Central memory CD8-positive, alpha-beta T cell (primary cell): ENCODE measurements at regions not wholly inside any gene's neighbourhood (a gene's known extent, or its start where the extent isn't known, plus 50 kb on each side); places are given as distances from the start of the nearest gene placed in this dataset.

Source experiments
- ATAC-seq: fragments of 150-1000 bp; cut with Tn5 transposase; replicated peaks from 2 replicates; pipeline ENCODE4 v1.10.0; 2022; ENCODE audit warnings: mild to moderate bottlenecking, moderate FRiP score, moderate number of reproducible peaks; ENCODE audit not compliant: poor library complexity, severe bottlenecking; ENCODE audit errors: extremely low read depth
- DNase-seq, 2 donors: peaks; one replicate each; pipeline ENCODE4 v3.0.0; 2021; ENCODE audit warnings: low spot score in 2 of 2
- H3K27ac Mint-ChIP-seq: one replicate; pipeline ENCODE4 v1.8.0; 2022; ENCODE audit warnings: low read depth, mild to moderate bottlenecking, moderate library complexity, mixed read lengths
- H3K27me3 Mint-ChIP-seq: one replicate; pipeline ENCODE4 v1.8.0; 2022; ENCODE audit warnings: mixed read lengths
- H3K36me3 Mint-ChIP-seq: one replicate; pipeline ENCODE4 v1.8.0; 2022; ENCODE audit warnings: mild to moderate bottlenecking, moderate library complexity, mixed read lengths; ENCODE audit not compliant: insufficient read depth
- H3K4me1 Mint-ChIP-seq: one replicate; pipeline ENCODE4 v1.8.0; 2022; ENCODE audit warnings: mixed read lengths
- H3K4me3 Mint-ChIP-seq: one replicate; pipeline ENCODE4 v1.8.0; 2022; ENCODE audit warnings: mild to moderate bottlenecking, moderate library complexity, mixed read lengths
- H3K9me3 Mint-ChIP-seq: one replicate; pipeline ENCODE4 v1.8.0; 2022; ENCODE audit warnings: mixed read lengths

- H3K4me1 Mint-ChIP-seq = no peaks in the 10 kb centered on the region
- no peaks in the 10 kb centered on the region for H3K36me3 Mint-ChIP-seq
- no peak overlapping the region for H3K4me3 Mint-ChIP-seq
- DNase-seq = no peak
- peaks cover 6% of the 10 kb centered on the region for H3K9me3 Mint-ChIP-seq
- H3K27ac Mint-ChIP-seq = no peak overlapping the region
- ATAC-seq = no peak
- H3K27me3 Mint-ChIP-seq = no peaks in the 10 kb centered on the region
Observed at GRCh38 chr1:102097451-102097850, 100.7 kb upstream of the OLFM3 start.

GRCh38 chr1:102096162-102096561 lies 99.4 kb upstream of the OLFM3 start:
- Mint-ChIP-seq H3K4me3 (no peak overlapping the region), H3K9me3 (peaks cover 6% of the 10 kb centered on the region), H3K27ac (no peak overlapping the region), H3K36me3 (no peaks in the 10 kb centered on the region), H3K4me1 (no peaks in the 10 kb centered on the region), H3K27me3 (no peaks in the 10 kb centered on the region)
- DNase-seq (no peak), ATAC-seq (no peak)

DNA sequence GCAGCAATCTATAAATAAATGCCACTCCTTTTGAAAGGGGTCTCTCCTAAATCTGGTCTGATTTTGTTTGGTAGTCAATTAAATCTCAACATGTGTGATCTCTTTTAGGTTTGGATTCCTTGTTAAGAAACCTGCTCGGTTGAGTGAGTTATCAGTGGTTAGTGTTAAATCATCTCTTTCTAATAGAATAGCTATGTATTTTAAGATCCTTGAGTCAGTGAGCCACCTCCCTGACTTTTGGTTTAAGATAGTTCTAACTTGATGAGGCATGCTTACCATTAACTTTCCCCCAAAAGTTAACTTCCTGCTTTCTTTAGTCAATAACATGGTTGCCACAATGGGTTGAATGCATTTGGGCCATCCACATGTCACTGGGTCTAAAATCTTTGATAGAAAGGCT lies 93.1 kb upstream of the OLFM3 start:
- Mint-ChIP-seq H3K9me3 (peaks cover 12% of the 10 kb centered on the region), H3K27me3 (no peaks in the 10 kb centered on the region), H3K27ac (no peak overlapping the region), H3K4me1 (no peaks in the 10 kb centered on the region), H3K4me3 (no peak overlapping the region), H3K36me3 (no peaks in the 10 kb centered on the region)
- DNase-seq (no peak), ATAC-seq (no peak)

- no peak for ATAC-seq
- H3K27me3 Mint-ChIP-seq = no peaks in the 10 kb centered on the region
- DNase-seq = no peak
- H3K4me3 Mint-ChIP-seq = no peak overlapping the region
- H3K36me3 Mint-ChIP-seq = no peaks in the 10 kb centered on the region
- H3K4me1 Mint-ChIP-seq = no peaks in the 10 kb centered on the region
- H3K27ac Mint-ChIP-seq = no peak overlapping the region
- H3K9me3 Mint-ChIP-seq = peaks cover 12% of the 10 kb centered on the region
Observed at GRCh38 chr1:102085896-102086295, 89.2 kb upstream of the OLFM3 start.

DNA sequence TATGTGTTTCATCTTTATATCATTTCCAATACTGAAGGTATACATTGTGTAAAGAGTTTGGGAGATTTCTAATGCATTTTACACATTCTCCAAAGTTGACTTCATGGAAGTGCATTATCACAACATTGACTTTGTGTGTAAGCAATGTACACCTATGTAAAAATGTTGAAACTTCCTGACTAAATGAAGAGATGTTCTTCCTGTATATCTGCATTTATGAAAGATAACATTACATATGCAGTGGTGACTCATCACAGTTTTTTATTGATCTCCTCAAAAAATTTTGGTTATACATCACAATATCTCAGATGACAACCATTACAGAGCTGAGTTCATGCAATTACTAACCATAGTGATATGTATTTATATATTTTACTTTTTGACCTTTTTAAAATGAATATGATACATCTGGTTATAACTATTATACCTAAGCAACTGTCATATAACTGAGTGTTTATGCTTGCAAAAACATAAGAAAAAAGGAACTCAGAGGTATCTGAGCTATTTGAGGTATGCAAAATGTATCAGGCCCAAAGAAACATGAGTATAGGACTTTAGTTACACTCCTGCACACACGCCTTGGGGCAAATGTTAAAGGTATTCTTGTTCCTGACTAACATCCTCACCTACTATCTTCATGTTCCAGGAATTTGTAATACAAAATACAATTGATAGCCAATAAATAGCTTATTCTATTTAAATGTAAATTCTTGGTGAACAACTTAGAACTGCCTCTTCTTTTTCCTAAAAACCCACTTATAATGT lies 88.2 kb upstream of the OLFM3 start:
- H3K27me3 Mint-ChIP-seq = no peaks in the 10 kb centered on the region
- no peak overlapping the region for H3K27ac Mint-ChIP-seq

DNA sequence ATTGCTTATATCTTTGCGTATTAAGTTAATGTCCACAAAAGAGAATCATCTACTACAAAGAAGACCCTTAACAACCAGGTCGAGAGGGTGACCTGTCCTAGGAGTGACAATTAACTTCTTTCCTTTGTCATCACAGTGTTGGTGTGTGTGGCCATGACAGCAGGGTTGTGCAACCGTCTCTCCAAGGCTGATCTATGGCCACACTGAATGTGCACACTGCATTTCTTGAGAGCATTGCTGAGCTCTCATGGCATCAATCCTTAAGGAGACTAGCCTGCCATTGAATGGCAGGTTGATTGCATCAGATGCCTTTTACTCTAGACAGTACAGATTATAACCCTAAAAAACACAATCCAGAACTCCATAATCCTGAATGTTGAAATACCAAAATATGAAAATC lies 86.5 kb upstream of the OLFM3 start:
- Mint-ChIP-seq H3K9me3 (peaks cover 12% of the 10 kb centered on the region), H3K27ac (no peak overlapping the region), H3K36me3 (no peaks in the 10 kb centered on the region), H3K27me3 (no peaks in the 10 kb centered on the region), H3K4me1 (no peaks in the 10 kb centered on the region), H3K4me3 (no peak overlapping the region)
- ATAC-seq (no peak), DNase-seq (no peak)

More for the DNA sequence above, 88.2 kb upstream of the OLFM3 start:
- ATAC-seq (no peak), DNase-seq (no peak)
- peaks cover 12% of the 10 kb centered on the region for H3K9me3 Mint-ChIP-seq
- H3K4me1 Mint-ChIP-seq = no peaks in the 10 kb centered on the region
- no peaks in the 10 kb centered on the region for H3K36me3 Mint-ChIP-seq
- H3K4me3 Mint-ChIP-seq = no peak overlapping the region

- Mint-ChIP-seq H3K4me1 (no peaks in the 10 kb centered on the region), H3K36me3 (no peaks in the 10 kb centered on the region), H3K27me3 (no peaks in the 10 kb centered on the region), H3K4me3 (no peak overlapping the region), H3K9me3 (peaks cover 6% of the 10 kb centered on the region), H3K27ac (no peak overlapping the region)
- DNase-seq (no peak), ATAC-seq (no peak)
Observed at GRCh38 chr1:102074874-102075273, 78.1 kb upstream of the OLFM3 start.

DNA sequence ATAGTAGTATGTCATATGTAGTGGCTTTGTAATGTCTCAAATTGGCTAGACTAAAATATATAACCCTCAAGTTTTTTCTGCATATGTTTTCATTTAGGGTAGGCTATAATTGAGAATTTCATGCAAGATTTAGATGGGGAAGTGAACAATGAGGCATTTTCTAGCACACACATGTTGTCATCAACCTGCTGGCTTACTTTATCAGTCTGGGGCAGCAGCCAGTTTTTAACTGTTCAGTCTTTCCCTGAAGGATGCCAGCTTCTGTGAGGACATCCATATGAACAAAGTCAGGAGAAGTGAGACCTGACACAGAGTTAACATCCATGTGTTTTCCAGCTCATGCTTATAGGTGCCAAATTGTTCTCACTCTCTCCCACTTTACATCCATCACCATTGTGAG lies 74.7 kb upstream of the OLFM3 start:
- Mint-ChIP-seq H3K27ac (no peak overlapping the region), H3K9me3 (peaks cover 21% of the 10 kb centered on the region), H3K4me3 (no peak overlapping the region), H3K27me3 (no peaks in the 10 kb centered on the region), H3K36me3 (no peaks in the 10 kb centered on the region), H3K4me1 (no peaks in the 10 kb centered on the region)
- ATAC-seq (no peak), DNase-seq (no peak)

DNA sequence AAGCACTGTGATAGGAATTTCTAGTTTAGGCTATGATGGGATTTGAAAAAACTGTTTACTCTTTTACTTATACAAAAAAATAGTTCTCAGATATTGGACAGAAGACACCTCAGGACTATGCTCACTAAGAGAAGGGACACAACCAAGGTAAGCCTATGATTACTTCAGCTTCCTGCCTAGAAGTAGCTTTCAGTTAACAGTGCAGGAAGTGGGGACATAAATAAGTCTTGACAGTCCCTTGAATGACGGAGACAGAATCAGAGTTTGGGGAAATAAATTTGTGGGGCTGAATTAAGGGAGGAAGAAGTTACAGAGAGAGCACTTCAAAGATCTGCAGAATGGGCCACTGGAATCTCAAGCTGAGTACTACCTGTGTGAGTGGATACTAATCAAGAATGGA lies 53.8 kb upstream of the OLFM3 start:
- no peaks in the 10 kb centered on the region for H3K27me3 Mint-ChIP-seq
- peaks cover 5% of the 10 kb centered on the region for H3K9me3 Mint-ChIP-seq
- no peak overlapping the region for H3K4me3 Mint-ChIP-seq
- no peaks in the 10 kb centered on the region for H3K36me3 Mint-ChIP-seq
- H3K27ac Mint-ChIP-seq = no peak overlapping the region
- DNase-seq (no peak), ATAC-seq (no peak)
- H3K4me1 Mint-ChIP-seq = no peaks in the 10 kb centered on the region

- Mint-ChIP-seq H3K9me3 (peaks cover 5% of the 10 kb centered on the region), H3K27ac (no peak overlapping the region), H3K36me3 (no peaks in the 10 kb centered on the region), H3K4me3 (no peak overlapping the region), H3K4me1 (no peaks in the 10 kb centered on the region), H3K27me3 (no peaks in the 10 kb centered on the region)
- ATAC-seq = no peak
- no peak for DNase-seq
Observed at GRCh38 chr1:102047724-102048123, 51.0 kb upstream of the OLFM3 start.
